ENCODE measurements at regions not wholly inside any gene's neighbourhood (a gene's known extent, or its start where the extent isn't known, plus 50 kb on each side); places are given as distances from the start of the nearest gene placed in this dataset.
"Not testable (repeated sequence)": the region's sequence is repeated elsewhere in the genome, so short reads cannot be mapped to it uniquely, and the experiment has no call there.

DNA sequence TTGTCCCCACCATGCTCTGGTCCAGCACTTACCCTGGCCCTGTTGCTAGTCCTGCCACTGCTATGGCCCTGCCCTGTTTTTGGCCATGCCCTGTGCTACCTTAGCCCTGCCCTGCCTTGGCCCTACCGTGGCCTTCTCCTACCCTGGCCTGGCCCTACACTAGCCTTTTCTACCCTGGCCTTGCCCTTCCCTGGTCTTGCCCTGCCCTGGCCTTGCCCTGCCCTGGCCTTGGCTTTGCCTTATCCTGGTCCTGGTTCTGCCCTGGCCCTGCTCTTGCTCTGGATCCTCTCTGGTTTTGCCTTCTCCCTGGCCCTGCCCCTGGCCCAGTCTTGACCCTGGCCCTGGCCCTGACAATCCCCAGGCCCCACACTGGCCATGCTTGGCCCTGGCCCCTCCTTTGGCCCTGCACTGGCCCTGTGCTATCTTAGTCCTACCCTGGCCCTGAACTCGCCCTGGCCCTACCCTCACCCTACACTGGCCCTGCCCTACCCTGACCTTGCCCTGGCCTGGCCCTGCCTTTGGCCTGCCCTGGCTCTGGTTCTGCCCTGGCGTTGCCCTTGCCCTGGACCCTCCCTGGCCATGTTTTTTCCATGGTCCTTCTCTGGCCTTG is 235.0 kb downstream of the GOLGA6L6 start:
- TF ChIP-seq, protein P1, sequence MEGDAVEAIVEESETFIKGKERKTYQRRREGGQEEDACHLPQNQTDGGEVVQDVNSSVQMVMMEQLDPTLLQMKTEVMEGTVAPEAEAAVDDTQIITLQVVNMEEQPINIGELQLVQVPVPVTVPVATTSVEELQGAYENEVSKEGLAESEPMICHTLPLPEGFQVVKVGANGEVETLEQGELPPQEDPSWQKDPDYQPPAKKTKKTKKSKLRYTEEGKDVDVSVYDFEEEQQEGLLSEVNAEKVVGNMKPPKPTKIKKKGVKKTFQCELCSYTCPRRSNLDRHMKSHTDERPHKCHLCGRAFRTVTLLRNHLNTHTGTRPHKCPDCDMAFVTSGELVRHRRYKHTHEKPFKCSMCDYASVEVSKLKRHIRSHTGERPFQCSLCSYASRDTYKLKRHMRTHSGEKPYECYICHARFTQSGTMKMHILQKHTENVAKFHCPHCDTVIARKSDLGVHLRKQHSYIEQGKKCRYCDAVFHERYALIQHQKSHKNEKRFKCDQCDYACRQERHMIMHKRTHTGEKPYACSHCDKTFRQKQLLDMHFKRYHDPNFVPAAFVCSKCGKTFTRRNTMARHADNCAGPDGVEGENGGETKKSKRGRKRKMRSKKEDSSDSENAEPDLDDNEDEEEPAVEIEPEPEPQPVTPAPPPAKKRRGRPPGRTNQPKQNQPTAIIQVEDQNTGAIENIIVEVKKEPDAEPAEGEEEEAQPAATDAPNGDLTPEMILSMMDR (IDR thresholded peaks at IDR 0.05; ENCODE audit: borderline replicate concordance, extremely low read depth, low read length, poor library complexity, severe bottlenecking), result not testable (repeated sequence)
- not testable (repeated sequence) for TF ChIP-seq EZH2 (IDR thresholded peaks at IDR 0.05; ENCODE audit: borderline replicate concordance, low read depth, low read length, severe bottlenecking)

Measured in DND-41 (cell line).